Upper lobe of left lung (tissue), 4 donors: ENCODE measurements at regions not wholly inside any gene's neighbourhood (a gene's known extent, or its start where the extent isn't known, plus 50 kb on each side); places are given as distances from the start of the nearest gene placed in this dataset.

Experiments used
- CTCF ChIP-seq, 6 experiments: fragments of 450-650 bp in 4 of 6; fragments of 200-600 bp in 2 of 6; sonication (generic) in 2 of 6; IDR thresholded peaks; one replicate each; pipeline ENCODE4 v1.5.1; 2016 to 2019; ENCODE audit warnings: antibody characterized with exemption in 6 of 6
- POLR2A ChIP-seq, 4 donors: fragments of 450-650 bp; IDR thresholded peaks; one replicate each; pipeline ENCODE4 v1.5.1; 2016 to 2017; ENCODE audit warnings: antibody characterized with exemption in 4 of 4, mild to moderate bottlenecking in 2 of 4

- TF ChIP-seq CTCF (IDR thresholded peaks at IDR 0.05) = no peak
- TF ChIP-seq POLR2A (IDR thresholded peaks at IDR 0.05) = no peak
Observed at GRCh38 chr18:77635858-77636257, 386.2 kb downstream of the GALR1 start.
